Endodermal cell (in vitro differentiated cells): ENCODE measurements at regions not wholly inside any gene's neighbourhood (a gene's known extent, or its start where the extent isn't known, plus 50 kb on each side); places are given as distances from the start of the nearest gene placed in this dataset.

ENCODE experiments used
- DNase-seq: peaks from one replicate; pipeline ENCODE4 v3.0.0-alpha.2; 2017
- H3K27ac ChIP-seq: 2 replicates; pipeline ENCODE4 v1.5.1; 2013; ENCODE audit warnings: mild to moderate bottlenecking, low read depth, low read length, moderate library complexity
- H3K27me3 ChIP-seq: 2 replicates; pipeline ENCODE4 v1.6.1; 2013; ENCODE audit warnings: mild to moderate bottlenecking, low read length, moderate library complexity; ENCODE audit not compliant: insufficient read depth, control insufficient read depth, poor library complexity, severe bottlenecking
- H3K36me3 ChIP-seq: 2 replicates; pipeline ENCODE4 v1.7.0; 2013; ENCODE audit warnings: mild to moderate bottlenecking, low read length, moderate library complexity; ENCODE audit not compliant: control insufficient read depth, insufficient read depth
- H3K4me1 ChIP-seq: one replicate; pipeline ENCODE4 v1.7.0; 2013; ENCODE audit warnings: low read length; ENCODE audit not compliant: control insufficient read depth, insufficient read depth
- H3K4me3 ChIP-seq: 2 replicates; pipeline ENCODE4 v1.5.1; 2013; ENCODE audit warnings: mild to moderate bottlenecking, low read length, moderate library complexity
- H3K9ac ChIP-seq: 2 replicates; pipeline ENCODE4 v1.6.1; 2013; ENCODE audit warnings: mild to moderate bottlenecking, low read length, moderate library complexity; ENCODE audit not compliant: poor library complexity, severe bottlenecking; ENCODE audit errors: extremely low read depth
- H3K9me3 ChIP-seq: 2 replicates; pipeline ENCODE4 v1.6.1; 2013; ENCODE audit warnings: mild to moderate bottlenecking, low read length, moderate library complexity; ENCODE audit not compliant: control insufficient read depth
- H3K27ac Mint-ChIP-seq: 2 replicates; pipeline ENCODE4 v1.8.0; 2020; ENCODE audit warnings: mixed read lengths
- H3K27me3 Mint-ChIP-seq: 2 replicates; pipeline ENCODE4 v1.8.0; 2021; ENCODE audit warnings: mild to moderate bottlenecking, mixed read lengths; ENCODE audit not compliant: insufficient read depth
- H3K36me3 Mint-ChIP-seq: 2 replicates; pipeline ENCODE4 v1.8.0; 2020; ENCODE audit warnings: low read depth, mixed read lengths
- H3K4me1 Mint-ChIP-seq: 2 replicates; pipeline ENCODE4 v1.8.0; 2020; ENCODE audit warnings: mixed read lengths
- H3K4me3 Mint-ChIP-seq: 2 replicates; pipeline ENCODE4 v1.8.0; 2020; ENCODE audit warnings: mild to moderate bottlenecking, moderate library complexity, mixed read lengths
- H3K9me3 Mint-ChIP-seq: 2 replicates; pipeline ENCODE4 v1.8.0; 2020; ENCODE audit warnings: mild to moderate bottlenecking, mixed read lengths
- CTCF ChIP-seq: fragments of 200-600 bp; sonication (generic); conservative IDR thresholded peaks from 2 replicates; pipeline ENCODE4 v1.5.0; 2021; ENCODE audit warnings: antibody characterized with exemption, mild to moderate bottlenecking
- WGBS, 2 experiments: methylation state at CpG; one replicate each; pipeline versions ENCODE4 v1.1.5 to v1.1.7; 2013; ENCODE audit warnings: missing lambda C conversion rate in 2 of 2, mixed read lengths in 1 of 2; ENCODE audit not compliant: insufficient coverage in 1 of 2, insufficient read length in 1 of 2; 5-methylcytosine and 5-hydroxymethylcytosine counted together

DNA sequence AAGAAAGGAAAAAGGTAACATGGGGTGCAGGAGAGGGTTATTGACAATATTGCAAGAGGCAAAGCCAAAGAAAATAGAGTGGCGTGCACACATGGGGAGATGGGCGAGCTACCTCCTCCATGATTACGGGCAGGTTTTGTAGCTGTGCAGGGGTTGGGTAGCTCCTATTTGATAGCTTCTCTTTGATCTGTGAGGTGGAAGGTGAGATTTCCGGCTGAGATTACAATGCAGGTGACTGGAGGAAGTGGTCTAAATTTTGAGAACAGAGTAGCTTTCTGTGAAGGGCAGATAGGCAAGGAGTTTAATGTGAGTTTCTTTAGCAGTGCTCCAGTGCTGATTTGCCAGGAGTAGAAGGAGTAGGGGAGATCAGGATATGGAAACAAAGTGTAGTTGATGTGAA lies 263.4 kb downstream of the PLA2G4A start:
- Histone ChIP-seq H3K36me3 (no peaks in the 10 kb centered on the region), H3K27me3 (no peaks in the 10 kb centered on the region), H3K9me3 (peaks cover 6% of the 10 kb centered on the region), H3K4me1 (no peaks in the 10 kb centered on the region), H3K4me3 (no peak overlapping the region), H3K27ac (no peak overlapping the region), H3K9ac (no peak overlapping the region)
- no peak for DNase-seq
- no peak for TF ChIP-seq CTCF
- no peaks in the 10 kb centered on the region for H3K27me3 Mint-ChIP-seq
- no peaks in the 10 kb centered on the region for H3K36me3 Mint-ChIP-seq
- H3K27ac Mint-ChIP-seq, result no peak overlapping the region
- H3K4me1 Mint-ChIP-seq, result no peaks in the 10 kb centered on the region
- 90 to 100% methylated on average over 3 to 4 of the region's 4 CpGs for WGBS, 2 experiments
- H3K9me3 Mint-ChIP-seq, result peaks cover 25% of the 10 kb centered on the region
- H3K4me3 Mint-ChIP-seq, result no peak overlapping the region

GRCh38 chr1:187096689-187097088 lies 267.9 kb downstream of the PLA2G4A start:
- H3K9ac ChIP-seq, result no peak overlapping the region
- no peak for TF ChIP-seq CTCF
- H3K27ac ChIP-seq, result no peak overlapping the region
- 79 to 93% methylated on average over 2 of the region's 2 CpGs for WGBS, 2 experiments
- no peak overlapping the region for H3K4me3 ChIP-seq
- H3K4me3 Mint-ChIP-seq, result no peak overlapping the region
- H3K9me3 ChIP-seq, result no peaks in the 10 kb centered on the region
- H3K4me1 Mint-ChIP-seq, result no peaks in the 10 kb centered on the region
- H3K4me1 ChIP-seq, result no peaks in the 10 kb centered on the region
- H3K36me3 Mint-ChIP-seq, result no peaks in the 10 kb centered on the region
- DNase-seq, result no peak
- peaks cover 20% of the 10 kb centered on the region for H3K9me3 Mint-ChIP-seq
- H3K27me3 ChIP-seq, result no peaks in the 10 kb centered on the region
- no peaks in the 10 kb centered on the region for H3K36me3 ChIP-seq
- H3K27me3 Mint-ChIP-seq, result no peaks in the 10 kb centered on the region
- H3K27ac Mint-ChIP-seq, result no peak overlapping the region

- no peaks in the 10 kb centered on the region for H3K9me3 ChIP-seq
- H3K36me3 ChIP-seq, result no peaks in the 10 kb centered on the region
- Mint-ChIP-seq H3K27ac (no peak overlapping the region), H3K27me3 (no peaks in the 10 kb centered on the region), H3K4me3 (no peak overlapping the region), H3K9me3 (no peaks in the 10 kb centered on the region), H3K36me3 (no peaks in the 10 kb centered on the region), H3K4me1 (no peaks in the 10 kb centered on the region)
- no peak overlapping the region for H3K9ac ChIP-seq
- H3K4me1 ChIP-seq, result no peaks in the 10 kb centered on the region
- TF ChIP-seq CTCF, result no peak
- H3K27me3 ChIP-seq, result no peaks in the 10 kb centered on the region
- no peak overlapping the region for H3K27ac ChIP-seq
- DNase-seq, result no peak
- H3K4me3 ChIP-seq, result no peak overlapping the region
Measured at GRCh38 chr1:187110351-187110750, 281.6 kb downstream of the PLA2G4A start.
